HCT116 (cell line): ENCODE measurements at regions not wholly inside any gene's neighbourhood (a gene's known extent, or its start where the extent isn't known, plus 50 kb on each side); places are given as distances from the start of the nearest gene placed in this dataset.

ENCODE experiments used
- ATAC-seq: fragments of 200-7000 bp; cut with Tn5 transposase; 2 replicates; pipeline ENCODE4 v1.9.1; 2020; ENCODE audit warnings: mild to moderate bottlenecking, moderate library complexity
- BruUV-seq: library from RNA; stranded (reverse); fragments of 400-500 nt; replicated peaks from 2 replicates; lab custom pipeline; 2021; lab: Mats Ljungman, UMichigan
- CTCF ChIA-PET: fragments of 300-600 bp; sonication (Branson Sonifier 250); formaldehyde crosslinking; loops from one replicate; lab custom pipeline; 2021; ENCODE audit warnings: antibody characterized with exemption; lab: Charles Lee
- POLR2A ChIA-PET: fragments of 300-600, 350-600 bp; sonication (Branson Sonifier 250); formaldehyde crosslinking; loops from one replicate; lab custom pipeline; 2021; ENCODE audit warnings: antibody characterized with exemption; lab: Charles Lee
- RAD21 ChIA-PET, 2 experiments: fragments of 300-600 bp; sonication (Branson Sonifier 250); formaldehyde crosslinking; loops; one replicate each; lab custom pipeline; 2023; ENCODE audit warnings: low total read pairs in 2 of 2; ENCODE audit not compliant: uncharacterized antibody in 2 of 2, unreplicated experiment in 2 of 2, low non-redundant PET in 1 of 2; lab: Charles Lee
- DNase-seq: peaks from one replicate; pipeline ENCODE4 v3.0.0-alpha.2; 2010; ENCODE audit warnings: low read depth, low spot score
- H2AFZ ChIP-seq: fragments of 200-600 bp; shearing (Covaris generic), sonication (generic); 2 replicates; pipeline ENCODE4 v1.6.1; 2017; ENCODE audit warnings: low read depth, mixed run types, mixed read lengths, antibody characterized with exemption, low read length; ENCODE audit not compliant: poor library complexity, severe bottlenecking
- H3K27ac ChIP-seq: 2 replicates; pipeline ENCODE4 v1.5.1; 2012; ENCODE audit warnings: low read depth, low read length
- H3K27me3 ChIP-seq: fragments of 200-600 bp; sonication (generic); 2 replicates; pipeline ENCODE4 v1.6.1; 2016; ENCODE audit warnings: mixed run types, low read length, mixed read lengths; ENCODE audit not compliant: insufficient read depth
- H3K36me3 ChIP-seq, 2 experiments: fragments of 200-500 bp in 1 of 2; fragments of 200-600 bp in 1 of 2; sonication (Bioruptor generic) in 1 of 2; sonication (generic) in 1 of 2; 2 replicates each; pipeline versions ENCODE4 v1.5.1 to v1.6.1; 2014 to 2016; ENCODE audit warnings: low read length in 2 of 2, inconsistent platforms in 1 of 2, mixed read lengths in 1 of 2, mixed run types in 1 of 2; ENCODE audit not compliant: insufficient read depth in 2 of 2, control insufficient read depth in 1 of 2
- H3K4me1 ChIP-seq, 2 experiments: fragments of 200-600 bp in 1 of 2; sonication (generic) in 1 of 2; 2 replicates each; pipeline versions ENCODE4 v1.5.1 to v1.6.1; 2012 to 2017; ENCODE audit warnings: low read length in 2 of 2, inconsistent platforms in 1 of 2, mild to moderate bottlenecking in 1 of 2, mixed read lengths in 1 of 2, mixed run types in 1 of 2, moderate library complexity in 1 of 2; ENCODE audit not compliant: insufficient read depth in 2 of 2, control insufficient read depth in 1 of 2
- H3K4me2 ChIP-seq: fragments of 200-600 bp; sonication (generic); 2 replicates; pipeline ENCODE4 v1.6.1; 2017; ENCODE audit warnings: mixed run types, low read length, mixed read lengths
- H3K4me3 ChIP-seq, 2 experiments: fragments of 200-600 bp in 1 of 2; sonication (generic) in 1 of 2; replicated peaks in 1 of 2; 2 replicates each; pipeline ENCODE4 v1.5.1; 2011 to 2016; ENCODE audit warnings: low read length in 2 of 2, control low read depth in 1 of 2, low read depth in 1 of 2, mild to moderate bottlenecking in 1 of 2, mixed read lengths in 1 of 2, mixed run types in 1 of 2
- H3K79me2 ChIP-seq: fragments of 200-600 bp; sonication (generic); 2 replicates; pipeline ENCODE4 v1.6.1; 2017; ENCODE audit warnings: mild to moderate bottlenecking, mixed run types, low read length, moderate library complexity, mixed read lengths; ENCODE audit not compliant: insufficient read depth
- H3K9ac ChIP-seq: fragments of 200-600 bp; sonication (generic); 2 replicates; pipeline ENCODE4 v1.6.1; 2016; ENCODE audit warnings: low read length, mixed read lengths
- H3K9me2 ChIP-seq: fragments of 200-600 bp; sonication (generic), shearing (Covaris generic); 2 replicates; pipeline ENCODE4 v1.6.1; 2017; ENCODE audit warnings: mixed run types, mild to moderate bottlenecking, moderate library complexity; ENCODE audit not compliant: insufficient read depth
- H3K9me3 ChIP-seq, 2 experiments: fragments of 200-500 bp in 1 of 2; fragments of 200-600 bp in 1 of 2; sonication (Bioruptor generic) in 1 of 2; sonication (generic) in 1 of 2; 2 replicates each; pipeline ENCODE4 v1.6.1; 2014 to 2017; ENCODE audit warnings: low read length in 2 of 2, mixed read lengths in 2 of 2, inconsistent platforms in 1 of 2, low read depth in 1 of 2, mild to moderate bottlenecking in 1 of 2, mixed run types in 1 of 2, moderate library complexity in 1 of 2; ENCODE audit not compliant: control insufficient read depth in 1 of 2, insufficient read depth in 1 of 2
- H4K20me1 ChIP-seq: fragments of 200-600 bp; sonication (generic), shearing (Covaris generic); 2 replicates; pipeline ENCODE4 v1.6.1; 2017; ENCODE audit warnings: mixed run types, mild to moderate bottlenecking, moderate library complexity; ENCODE audit not compliant: insufficient read depth
- CEBPB ChIP-seq: IDR thresholded peaks from 2 replicates; pipeline ENCODE4 v1.6.1; 2012; ENCODE audit warnings: low read depth
- CTCF ChIP-seq, 3 experiments: fragments of 200-600 bp in 1 of 3; sonication (generic) in 1 of 3; IDR thresholded peaks in 2 of 3; conservative IDR thresholded peaks in 1 of 3; 2 replicates each; pipeline ENCODE4 v1.5.1; 2012 to 2017; ENCODE audit warnings: low read depth in 2 of 3, low read length in 2 of 3, antibody characterized with exemption in 1 of 3, borderline replicate concordance in 1 of 3, control low read depth in 1 of 3, mild to moderate bottlenecking in 1 of 3, mixed read lengths in 1 of 3, mixed run types in 1 of 3, moderate library complexity in 1 of 3; ENCODE audit not compliant: insufficient read depth in 1 of 3
- ELF1 ChIP-seq: IDR thresholded peaks from 2 replicates; pipeline ENCODE4 v1.6.1; 2012; ENCODE audit warnings: low read depth, borderline replicate concordance
- FOSL1 ChIP-seq: IDR thresholded peaks from 2 replicates; pipeline ENCODE4 v1.6.1; 2012; ENCODE audit warnings: low read depth
- JUND ChIP-seq: IDR thresholded peaks from 2 replicates; pipeline ENCODE4 v1.6.1; 2012
- MAX ChIP-seq: IDR thresholded peaks from 2 replicates; pipeline ENCODE4 v1.6.1; 2012
- SIN3A ChIP-seq: IDR thresholded peaks from 2 replicates; pipeline ENCODE4 v1.6.1; 2012; ENCODE audit warnings: low read depth
- SP1 ChIP-seq: IDR thresholded peaks from 2 replicates; pipeline ENCODE4 v1.6.1; 2012; ENCODE audit warnings: low read depth
- intact Hi-C: fragments of 100-400 bp; cut with micrococcal nuclease; formaldehyde crosslinking; loops from 2 replicates; pipeline ENCODE4 v1.10.0; 2022

- TF ChIP-seq CEBPB = no peak
- TF ChIP-seq MAX = no peak
- no peak for TF ChIP-seq CTCF (IDR thresholded peaks at IDR 0.05 in 2 of 3, conservative IDR thresholded peaks at IDR 0.05 in 1 of 3; ENCODE audit: borderline replicate concordance in 1 of 3, insufficient read depth in 1 of 3, low read depth in 2 of 3, low read length in 2 of 3)
Observed at GRCh38 chr12:131637986-131638385, 72.9 kb upstream of the SFSWAP start (continued).

- ChIA-PET RAD21 (no interaction called here), CTCF (no interaction called here), POLR2A (no interaction called here)
- ATAC-seq (no peak), DNase-seq (no peak)
- no peak overlapping the region for H2AFZ ChIP-seq
- no peaks in the 10 kb centered on the region for H3K9me2 ChIP-seq
- no peaks in the 10 kb centered on the region for H3K9me3 ChIP-seq
- no peak overlapping the region for H3K4me3 ChIP-seq
- H3K4me2 ChIP-seq = no peak overlapping the region
- no peak overlapping the region for H3K9ac ChIP-seq
- intact Hi-C loops = no loop called here
- H3K4me1 ChIP-seq = peaks cover 0 to 5% of the 10 kb centered on the region in 2 experiments; a peak in 1 of 4 replicates
- H3K27me3 ChIP-seq = peaks cover 25% of the 10 kb centered on the region
- no peak for TF ChIP-seq JUND
- no peak for TF ChIP-seq SIN3A
- no peak for TF ChIP-seq CTCF (IDR thresholded peaks at IDR 0.05 in 2 of 3, conservative IDR thresholded peaks at IDR 0.05 in 1 of 3; ENCODE audit: borderline replicate concordance in 1 of 3, insufficient read depth in 1 of 3, low read depth in 2 of 3, low read length in 2 of 3)
- TF ChIP-seq ELF1 = no peak
- no peak for TF ChIP-seq FOSL1
- TF ChIP-seq SP1 = no peak
- H3K27ac ChIP-seq = no peak overlapping the region
- BruUV-seq = no TSS peak
- H3K79me2 ChIP-seq = no peaks in the 10 kb centered on the region
- H4K20me1 ChIP-seq = no peaks in the 10 kb centered on the region
- H3K36me3 ChIP-seq = no peaks in the 10 kb centered on the region
Observed at GRCh38 chr12:131639270-131639940, 71.5 kb upstream of the SFSWAP start.
